HTR-8/SVneo (cell line): ENCODE measurements at regions not wholly inside any gene's neighbourhood (a gene's known extent, or its start where the extent isn't known, plus 50 kb on each side); places are given as distances from the start of the nearest gene placed in this dataset.
A peak's percentile ranks its signal among the peaks of the same experiment; 100 is the strongest.

ENCODE experiments used
- DNase-seq: peaks from one replicate; pipeline ENCODE4 v3.0.0; 2011; ENCODE audit warnings: low spot score, mixed read lengths; ENCODE audit not compliant: insufficient read length
- FAIRE-seq: peaks from 2 replicates; lab custom pipeline; 2011; peaks lifted over from hg19 to GRCh38; lab: Jason Lieb, UNC

- no peak for FAIRE-seq
- DNase-seq: no peak
Measured at GRCh38 chr2:144333143-144333555, 186.8 kb downstream of the ZEB2 start.

GRCh38 chr2:144332356-144333142 is 187.4 kb downstream of the ZEB2 start:
- peak; percentile 84 for FAIRE-seq
- peak; percentile 78 for DNase-seq

GRCh38 chr2:144331674-144332355 is 188.1 kb downstream of the ZEB2 start:
- FAIRE-seq (no peak), DNase-seq (peak; percentile 41)

- FAIRE-seq (no peak), DNase-seq (no peak)
Measured at GRCh38 chr2:144330951-144331673, 188.8 kb downstream of the ZEB2 start.

GRCh38 chr2:144329472-144329871 is 190.4 kb downstream of the ZEB2 start:
- no peak for FAIRE-seq
- DNase-seq: no peak

GRCh38 chr2:144328938-144329337 is 191.0 kb downstream of the ZEB2 start:
- FAIRE-seq (no peak), DNase-seq (no peak)

- FAIRE-seq (no peak), DNase-seq (no peak)
Measured at GRCh38 chr2:144326825-144327224, 193.1 kb downstream of the ZEB2 start.

- no peak for FAIRE-seq
- DNase-seq: no peak
Measured at GRCh38 chr2:144325086-144325485, 194.8 kb downstream of the ZEB2 start.

GRCh38 chr2:144324446-144325045 is 195.4 kb downstream of the ZEB2 start:
- no peak for FAIRE-seq
- DNase-seq: no peak

- FAIRE-seq (no peak), DNase-seq (no peak)
Measured at GRCh38 chr2:144323946-144324345, 196.0 kb downstream of the ZEB2 start.

GRCh38 chr2:144322379-144322778 is 197.5 kb downstream of the ZEB2 start:
- no peak for FAIRE-seq

GRCh38 chr2:144320491-144320890 is 199.4 kb downstream of the ZEB2 start:
- FAIRE-seq (peak; percentile 26), DNase-seq (peak; percentile 38)

More at GRCh38 chr2:144322379-144322778, 197.5 kb downstream of the ZEB2 start:
- DNase-seq: no peak

- FAIRE-seq: no peak
- no peak for DNase-seq
Measured at GRCh38 chr2:144317071-144317738, 202.7 kb downstream of the ZEB2 start.

GRCh38 chr2:144310889-144311608 is 208.9 kb downstream of the ZEB2 start:
- FAIRE-seq (no peak), DNase-seq (no peak)

- FAIRE-seq (no peak), DNase-seq (no peak)
Measured at GRCh38 chr2:144310484-144310883, 209.4 kb downstream of the ZEB2 start.

GRCh38 chr2:144307711-144308110 is 212.2 kb downstream of the ZEB2 start:
- FAIRE-seq (no peak), DNase-seq (no peak)

GRCh38 chr2:144304202-144304601 is 215.7 kb downstream of the ZEB2 start:
- DNase-seq (no peak), FAIRE-seq (no peak)

- FAIRE-seq: no peak
- DNase-seq: no peak
Measured at GRCh38 chr2:144300632-144301031, 219.3 kb downstream of the ZEB2 start.

- FAIRE-seq (no peak), DNase-seq (no peak)
Measured at GRCh38 chr2:144290276-144290675, 229.6 kb downstream of the ZEB2 start.
